HG02571 (cell line): ENCODE measurements at regions not wholly inside any gene's neighbourhood (a gene's known extent, or its start where the extent isn't known, plus 50 kb on each side); places are given as distances from the start of the nearest gene placed in this dataset.

Experiments
- ATAC-seq: cut with Tn5 transposase; IDR thresholded peaks from one replicate; pipeline ENCODE4 v1.9.1; 2021; ENCODE audit warnings: mild to moderate bottlenecking, moderate library complexity; ENCODE audit not compliant: unreplicated experiment

DNA sequence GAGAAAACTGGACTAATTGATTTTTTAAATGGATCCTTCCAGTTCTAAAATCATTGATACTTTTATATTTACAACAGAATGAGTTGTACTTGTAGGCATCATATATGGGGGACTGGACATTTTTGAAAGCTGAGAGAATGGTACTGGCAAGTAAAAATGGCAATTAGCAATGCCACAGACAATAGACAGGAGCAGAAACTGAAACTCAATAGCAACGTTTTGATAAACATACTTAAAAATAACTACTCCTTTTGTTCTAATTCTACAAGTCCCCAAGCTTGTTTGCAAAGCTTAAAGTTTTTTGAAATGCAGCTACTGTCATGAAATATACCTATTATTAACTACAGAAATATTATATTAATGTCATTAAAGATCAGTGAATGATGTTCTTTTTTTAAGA, 52.8 kb upstream of the FBXL7 start:
- no peak for ATAC-seq

GRCh38 chr5:15446552-15446951, 53.4 kb upstream of the FBXL7 start:
- no peak for ATAC-seq

GRCh38 chr5:15442193-15442570, 57.8 kb upstream of the FBXL7 start:
- ATAC-seq: no peak

DNA sequence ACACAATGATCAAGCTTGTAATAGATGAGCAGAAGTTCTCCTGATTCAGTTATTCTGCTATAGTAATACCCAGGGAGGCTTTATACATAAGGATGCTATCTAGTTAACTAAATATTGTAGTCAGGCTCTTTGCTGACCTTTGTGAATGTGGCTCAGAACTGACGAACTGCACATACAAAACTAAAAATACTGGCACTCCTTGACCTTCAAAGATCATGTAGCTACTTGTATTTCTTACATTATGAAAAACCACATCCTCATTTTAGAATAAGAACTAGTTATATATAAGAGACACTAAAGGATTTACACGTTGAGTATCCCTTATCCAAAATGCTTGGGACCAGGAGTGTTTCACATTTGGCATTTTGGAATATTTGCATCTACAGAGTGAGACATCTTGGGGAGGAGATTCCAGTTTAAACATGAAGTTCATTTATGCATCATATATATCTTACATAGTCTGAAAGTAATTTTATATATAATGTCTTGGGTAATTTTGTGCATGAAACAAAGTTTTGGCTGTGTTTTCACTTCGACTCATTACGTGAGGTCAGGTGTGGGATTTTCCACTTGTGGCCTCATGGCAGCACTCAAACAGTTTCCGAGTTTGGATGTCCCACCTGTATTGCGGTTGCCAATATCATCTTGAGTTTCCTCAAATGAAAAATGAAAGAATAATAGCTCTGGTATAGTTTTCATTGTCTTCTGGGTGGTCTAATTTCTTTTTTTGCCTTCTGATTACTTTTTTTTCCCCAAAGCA, 58.4 kb upstream of the FBXL7 start:
- ATAC-seq: no peak

DNA sequence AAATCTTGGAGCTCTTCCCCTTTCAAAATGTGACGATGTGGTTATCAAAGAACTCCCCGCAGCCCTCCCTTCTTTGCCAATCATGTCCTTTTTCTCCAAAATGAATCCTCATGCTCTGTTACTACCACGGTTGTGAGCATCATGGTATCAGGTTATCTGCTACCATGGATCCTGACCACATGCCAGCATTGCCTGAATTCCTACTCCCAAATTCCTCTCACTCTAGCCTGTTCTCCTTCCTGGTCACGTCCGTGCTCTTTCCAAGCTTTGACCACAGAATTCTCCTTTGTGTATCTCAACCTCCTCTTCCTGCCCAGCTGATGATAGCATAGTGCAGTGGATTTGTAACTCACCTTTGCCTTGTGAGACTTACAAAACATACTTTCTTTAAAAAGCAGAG, 59.5 kb upstream of the FBXL7 start:
- ATAC-seq: no peak

DNA sequence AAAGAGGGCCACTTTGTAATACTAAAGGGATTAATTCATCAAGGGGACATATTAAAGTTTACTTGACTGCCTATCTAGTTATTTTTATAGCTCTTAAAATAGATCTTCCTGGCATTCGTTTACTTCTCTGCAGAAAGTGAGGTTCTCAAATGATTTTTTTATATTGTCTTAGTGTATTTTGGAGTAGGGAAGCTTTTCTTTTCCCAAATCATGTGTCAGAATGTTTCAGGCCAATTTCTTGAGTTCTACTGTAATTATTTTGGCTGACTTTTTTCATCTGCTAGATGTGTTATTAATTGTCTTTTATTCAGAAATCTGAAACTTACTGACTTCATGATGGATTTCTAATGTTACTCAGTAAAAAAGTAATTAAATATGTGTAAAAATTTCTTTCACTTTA, 60.2 kb upstream of the FBXL7 start:
- ATAC-seq: no peak

GRCh38 chr5:15433709-15434108, 66.3 kb upstream of the FBXL7 start:
- ATAC-seq: no peak

GRCh38 chr5:15431923-15432322, 68.1 kb upstream of the FBXL7 start:
- ATAC-seq: no peak

GRCh38 chr5:15425766-15426165, 74.2 kb upstream of the FBXL7 start:
- ATAC-seq: no peak

- ATAC-seq: no peak
Measured at GRCh38 chr5:15424769-15425168, 75.2 kb upstream of the FBXL7 start.

DNA sequence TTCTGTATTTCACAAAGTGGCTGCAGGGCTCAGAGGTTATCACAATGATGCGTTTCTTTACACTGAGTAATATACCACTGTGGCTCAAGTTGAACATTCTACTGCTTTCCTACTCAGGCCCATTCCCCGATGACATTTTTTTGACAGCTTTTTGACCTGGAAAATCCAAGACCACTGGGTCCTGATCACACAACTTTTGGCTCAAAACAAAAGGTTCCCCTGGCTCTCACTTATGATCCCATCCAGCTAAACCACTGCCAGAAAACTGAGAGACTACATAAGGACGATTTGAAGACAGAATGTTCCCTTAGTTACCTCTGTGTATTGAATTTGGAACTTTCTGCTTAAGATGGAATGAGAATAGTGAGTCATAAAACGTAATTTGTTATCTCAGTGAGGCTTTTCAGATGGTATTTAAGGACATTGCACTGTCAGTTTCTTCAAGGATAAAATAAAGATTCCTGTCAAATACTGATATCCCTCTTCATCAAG, 78.0 kb upstream of the FBXL7 start:
- ATAC-seq: no peak

DNA sequence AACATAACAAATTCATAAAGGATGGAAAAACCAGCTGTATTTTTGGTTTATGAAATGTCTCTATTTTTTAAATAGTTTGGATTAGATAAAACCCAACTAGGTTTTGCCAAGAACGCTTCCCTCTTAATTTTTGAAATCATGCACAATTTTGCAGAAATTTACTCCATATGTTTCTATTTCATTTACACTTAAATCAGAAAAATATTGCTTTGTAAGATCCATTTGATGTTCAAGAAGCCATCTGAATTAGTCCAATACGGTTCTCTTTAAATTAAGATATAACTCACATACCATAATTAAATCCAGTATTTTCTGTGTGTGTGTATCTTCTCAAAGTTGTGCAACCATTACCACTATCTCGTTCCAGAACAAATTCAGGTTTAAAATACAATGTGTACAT, 78.6 kb upstream of the FBXL7 start:
- ATAC-seq: no peak

GRCh38 chr5:15420201-15420600, 79.8 kb upstream of the FBXL7 start:
- ATAC-seq: no peak

- no peak for ATAC-seq
Measured at GRCh38 chr5:15417156-15417555, 82.8 kb upstream of the FBXL7 start.

GRCh38 chr5:15406478-15406877, 93.5 kb upstream of the FBXL7 start:
- ATAC-seq: no peak

DNA sequence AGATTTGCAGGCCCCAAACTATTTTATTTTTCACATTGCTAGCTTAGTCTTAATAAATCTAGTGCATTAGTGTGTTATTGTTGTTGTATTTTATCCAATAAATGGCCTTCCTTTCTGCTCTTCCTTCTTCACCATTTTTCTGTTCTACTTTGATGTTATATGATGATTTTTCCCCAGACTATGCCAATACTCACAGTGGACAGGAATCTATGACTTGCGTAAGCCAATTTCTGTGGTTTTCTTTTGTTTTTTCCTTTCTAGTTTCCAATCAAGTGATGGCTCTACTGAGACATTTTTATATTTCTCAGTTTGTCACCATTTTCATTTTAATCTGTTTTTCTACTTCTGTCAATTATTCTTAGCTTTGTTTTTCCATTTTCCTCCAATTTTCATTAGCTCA, 106.8 kb upstream of the FBXL7 start:
- ATAC-seq: no peak

DNA sequence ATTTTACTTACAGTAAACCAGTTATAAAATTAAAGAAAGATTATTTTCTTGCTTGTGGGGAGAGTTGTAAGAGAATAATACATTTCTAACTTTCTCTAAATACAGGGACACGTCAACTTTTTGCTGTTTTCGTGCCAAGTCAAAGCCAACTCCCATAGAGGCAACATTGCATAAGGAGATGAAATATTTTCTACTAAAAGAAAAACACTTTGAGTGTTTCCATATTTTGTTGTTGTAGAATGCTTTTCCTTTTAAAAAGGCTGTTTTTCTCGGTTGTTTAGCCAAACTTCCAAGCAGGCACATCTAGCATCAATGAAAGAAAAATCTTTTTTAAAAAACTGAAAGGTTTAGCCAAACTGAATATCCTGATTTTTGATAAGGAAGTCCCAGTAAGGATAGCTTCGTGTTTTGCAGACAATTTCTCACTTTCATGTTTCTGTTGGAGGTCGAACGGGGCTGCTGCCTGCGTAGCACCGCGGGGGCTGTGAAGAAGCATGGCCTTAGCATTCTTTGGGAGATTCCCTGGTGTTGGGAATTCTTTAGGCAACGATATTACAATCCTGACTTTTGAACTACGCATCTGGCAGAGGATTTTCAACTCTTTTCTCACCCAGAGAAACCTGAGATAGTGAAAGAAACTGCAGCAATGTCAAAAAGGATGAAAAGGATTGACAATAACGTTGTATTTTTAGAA, 108.1 kb upstream of the FBXL7 start:
- ATAC-seq: no peak

DNA sequence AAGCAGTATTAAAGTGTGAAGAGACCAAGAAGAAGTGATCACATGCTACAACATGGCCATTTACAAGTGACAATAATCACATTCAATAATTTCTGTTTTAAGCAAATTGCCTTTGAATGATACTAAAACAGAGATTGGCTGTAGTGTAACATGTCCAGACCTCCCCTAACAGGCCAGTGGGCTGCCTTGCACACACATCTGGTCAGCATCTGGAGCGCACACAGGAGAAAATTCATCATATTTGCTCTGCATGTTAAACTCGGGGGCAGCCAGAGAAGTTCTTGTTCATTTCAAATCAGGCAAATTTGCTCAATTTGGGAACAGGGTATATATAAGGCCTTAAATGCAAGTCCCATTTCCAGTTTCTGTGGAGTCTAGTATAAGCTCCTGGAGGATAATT, 111.1 kb upstream of the FBXL7 start:
- ATAC-seq: no peak

DNA sequence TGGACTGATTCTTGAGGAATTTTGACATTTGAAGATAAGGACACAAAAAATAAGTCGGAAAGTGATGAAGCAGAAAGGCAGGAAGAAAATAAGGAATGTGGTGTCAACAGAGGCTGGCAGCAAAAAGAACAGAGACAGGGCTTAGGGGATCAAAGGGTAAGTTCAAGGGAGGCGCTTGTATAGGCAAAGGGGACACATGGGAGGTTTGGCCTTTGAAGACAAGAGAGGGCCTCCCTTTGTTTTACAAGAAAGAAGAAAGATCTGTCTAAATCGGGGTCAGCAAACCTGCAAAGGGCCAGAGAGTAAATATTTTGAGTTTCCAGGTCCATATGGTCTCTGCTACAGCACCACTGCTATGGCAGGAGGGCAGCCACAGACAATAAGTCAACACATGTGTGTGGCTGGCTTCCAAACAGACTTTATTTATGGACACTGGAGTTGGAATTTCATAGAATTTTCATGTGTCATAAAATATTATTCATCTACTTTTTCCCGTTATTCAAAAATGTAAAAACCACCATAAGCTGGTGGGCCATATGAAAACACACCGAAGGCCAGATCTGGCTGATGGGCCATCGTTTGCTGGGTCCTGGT, 112.0 kb upstream of the FBXL7 start:
- ATAC-seq: no peak

DNA sequence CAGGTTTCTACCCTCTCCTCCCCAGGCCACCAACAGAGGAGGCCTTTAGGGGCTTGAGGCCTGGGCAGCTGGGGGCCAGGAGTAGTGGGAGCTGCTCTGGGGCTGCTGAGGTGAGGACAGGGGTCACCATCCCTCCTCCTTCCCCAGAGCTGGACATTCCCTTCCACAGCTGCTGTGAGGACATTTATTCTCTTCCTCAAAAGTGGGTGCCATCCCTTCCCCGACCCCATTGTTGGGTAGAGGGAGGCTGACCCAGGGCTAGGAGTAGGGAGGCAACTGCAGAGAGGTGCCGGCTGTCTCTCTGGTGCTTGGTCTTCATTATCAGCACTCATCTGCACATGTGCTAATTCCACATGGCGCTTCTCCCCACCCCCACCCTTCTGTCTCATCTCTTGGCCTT, 113.9 kb upstream of the FBXL7 start:
- ATAC-seq: no peak

DNA sequence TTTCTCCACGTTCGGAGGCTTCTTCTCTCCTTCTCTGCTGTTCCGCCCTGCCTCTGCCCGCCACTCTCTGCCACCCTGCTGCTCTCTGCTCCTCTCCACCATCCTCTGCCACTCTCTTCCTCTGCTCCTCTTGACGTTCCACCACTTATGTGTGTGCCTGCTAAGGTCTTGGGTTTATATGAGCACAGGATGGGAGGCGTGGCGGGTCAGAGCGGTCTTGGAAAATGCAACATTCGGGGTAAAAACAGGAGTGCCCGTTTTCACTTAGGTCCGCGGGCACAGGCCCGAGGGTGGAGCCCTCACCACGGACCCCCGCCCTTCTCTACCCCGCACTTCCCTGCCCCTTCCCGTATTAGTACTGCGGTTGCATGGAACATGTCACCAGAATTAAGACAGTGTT, 114.4 kb upstream of the FBXL7 start:
- no peak for ATAC-seq

DNA sequence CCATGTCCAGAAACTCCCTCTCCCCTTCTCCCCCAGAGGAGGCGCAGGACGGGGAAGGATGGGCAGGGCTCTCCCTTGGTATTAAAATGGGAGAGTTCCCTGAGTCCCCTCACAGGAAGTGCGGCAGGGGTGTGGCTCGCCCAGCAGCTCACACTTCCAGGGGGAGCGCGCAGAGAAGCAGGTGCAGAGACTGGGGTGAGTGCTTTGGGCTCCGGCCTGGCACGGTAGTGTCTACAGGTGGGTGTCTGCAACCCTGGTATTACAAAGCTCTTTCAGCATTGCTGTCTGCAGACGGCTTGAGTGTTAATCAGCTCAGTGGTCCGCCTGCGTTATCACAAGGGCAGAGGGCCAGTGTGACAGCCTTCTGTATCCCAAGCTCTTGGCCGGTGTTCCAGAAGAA, 114.9 kb upstream of the FBXL7 start:
- no peak for ATAC-seq
